NB4 (cell line): ENCODE measurements at regions not wholly inside any gene's neighbourhood (a gene's known extent, or its start where the extent isn't known, plus 50 kb on each side); places are given as distances from the start of the nearest gene placed in this dataset.
A peak's percentile ranks its signal among the peaks of the same experiment; 100 is the strongest.

ENCODE experiments used
- DNase-seq: peaks from one replicate; pipeline ENCODE4 v3.0.0; 2010; ENCODE audit warnings: low read depth
- H3K4me3 ChIP-seq: one replicate; pipeline ENCODE4 v1.5.1; 2011; ENCODE audit warnings: mild to moderate bottlenecking, low read depth, low read length, moderate library complexity
- MYC ChIP-seq: IDR thresholded peaks from 2 replicates; pipeline ENCODE4 v1.6.1; 2011; ENCODE audit warnings: low read depth, low read length
- POLR2A ChIP-seq: IDR thresholded peaks from 2 replicates; pipeline ENCODE4 v1.6.1; 2011; ENCODE audit warnings: mild to moderate bottlenecking; ENCODE audit not compliant: insufficient read length; ENCODE audit errors: extremely low read depth
- TF ChIP-seq, protein P1 (sequence below): IDR thresholded peaks from 2 replicates; pipeline ENCODE4 v1.6.1; 2011; ENCODE audit warnings: low read depth, low read length
- TF ChIP-seq, protein P2 (sequence below): IDR thresholded peaks from one replicate; pipeline ENCODE4 v1.5.1; 2012; ENCODE audit warnings: low read depth, low read length

DNA sequence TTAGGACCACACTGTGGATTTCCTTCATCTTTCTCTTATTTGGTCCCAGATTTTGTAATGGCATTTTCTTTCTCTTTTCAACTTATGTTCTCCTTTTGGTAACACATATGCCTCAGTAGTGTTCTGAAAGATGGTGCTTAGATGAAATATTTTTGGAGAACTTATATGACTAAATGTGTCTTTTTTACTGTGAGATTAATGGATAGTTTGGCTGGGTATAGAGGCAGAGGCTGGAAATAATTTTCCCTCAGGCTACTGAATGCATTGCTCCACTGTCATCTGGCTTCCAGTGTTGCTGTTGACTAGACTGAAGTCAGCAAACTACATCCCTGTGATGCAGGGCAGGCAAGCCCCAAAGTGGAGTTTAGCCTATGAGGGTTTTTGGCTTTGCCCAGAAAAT, 450.9 kb downstream of the DMAC1 start:
- H3K4me3 ChIP-seq: no peak overlapping the region
- TF ChIP-seq POLR2A (no peak), MYC (no peak)
- TF ChIP-seq, protein P1, sequence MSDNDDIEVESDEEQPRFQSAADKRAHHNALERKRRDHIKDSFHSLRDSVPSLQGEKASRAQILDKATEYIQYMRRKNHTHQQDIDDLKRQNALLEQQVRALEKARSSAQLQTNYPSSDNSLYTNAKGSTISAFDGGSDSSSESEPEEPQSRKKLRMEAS: no peak
- TF ChIP-seq, protein P2, sequence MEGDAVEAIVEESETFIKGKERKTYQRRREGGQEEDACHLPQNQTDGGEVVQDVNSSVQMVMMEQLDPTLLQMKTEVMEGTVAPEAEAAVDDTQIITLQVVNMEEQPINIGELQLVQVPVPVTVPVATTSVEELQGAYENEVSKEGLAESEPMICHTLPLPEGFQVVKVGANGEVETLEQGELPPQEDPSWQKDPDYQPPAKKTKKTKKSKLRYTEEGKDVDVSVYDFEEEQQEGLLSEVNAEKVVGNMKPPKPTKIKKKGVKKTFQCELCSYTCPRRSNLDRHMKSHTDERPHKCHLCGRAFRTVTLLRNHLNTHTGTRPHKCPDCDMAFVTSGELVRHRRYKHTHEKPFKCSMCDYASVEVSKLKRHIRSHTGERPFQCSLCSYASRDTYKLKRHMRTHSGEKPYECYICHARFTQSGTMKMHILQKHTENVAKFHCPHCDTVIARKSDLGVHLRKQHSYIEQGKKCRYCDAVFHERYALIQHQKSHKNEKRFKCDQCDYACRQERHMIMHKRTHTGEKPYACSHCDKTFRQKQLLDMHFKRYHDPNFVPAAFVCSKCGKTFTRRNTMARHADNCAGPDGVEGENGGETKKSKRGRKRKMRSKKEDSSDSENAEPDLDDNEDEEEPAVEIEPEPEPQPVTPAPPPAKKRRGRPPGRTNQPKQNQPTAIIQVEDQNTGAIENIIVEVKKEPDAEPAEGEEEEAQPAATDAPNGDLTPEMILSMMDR: no peak

DNA sequence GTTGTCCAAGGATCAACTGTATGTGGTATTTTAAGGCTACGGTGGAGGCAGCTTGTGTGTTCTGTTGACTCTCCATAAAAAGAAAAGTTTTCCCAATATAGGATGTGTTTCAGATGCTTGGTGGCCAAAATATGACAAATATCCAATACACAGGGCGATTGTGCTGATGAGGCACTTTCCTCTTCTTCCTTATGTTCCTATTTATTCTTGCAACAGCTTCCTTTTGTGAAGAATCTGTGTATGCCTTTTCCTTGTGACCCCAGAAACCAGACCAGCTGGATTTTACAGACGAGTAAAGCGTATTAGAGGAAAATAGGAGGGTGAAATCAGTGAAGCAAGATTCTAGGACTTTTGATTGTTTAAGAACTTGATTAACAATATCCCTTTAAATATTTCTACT, 452.0 kb downstream of the DMAC1 start:
- TF ChIP-seq MYC (no peak), POLR2A (no peak)
- TF ChIP-seq, protein P2: no peak
- TF ChIP-seq, protein P1: no peak
- H3K4me3 ChIP-seq: no peak overlapping the region
- DNase-seq: no peak

More for the DNA sequence above, 450.9 kb downstream of the DMAC1 start:
- DNase-seq: no peak

DNA sequence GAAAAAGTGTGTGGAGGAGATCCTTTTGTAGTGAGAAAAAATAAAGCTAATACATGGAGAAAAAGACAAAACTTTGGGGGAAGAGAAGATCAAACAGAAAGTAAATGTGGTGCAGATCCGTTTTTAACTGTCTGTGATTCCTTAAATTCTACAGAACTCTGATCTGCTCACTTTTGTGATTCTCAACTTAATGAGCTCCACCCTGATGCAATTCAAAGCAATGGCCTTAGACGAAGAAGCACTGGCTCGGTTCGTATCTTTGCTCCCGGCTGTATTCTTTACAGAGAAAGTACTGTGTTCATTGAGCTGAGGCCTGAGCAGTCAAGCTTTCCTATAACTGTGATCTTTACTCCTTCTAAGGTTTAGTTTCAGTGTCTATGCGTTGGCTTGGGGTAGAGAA, 453.4 kb downstream of the DMAC1 start:
- H3K4me3 ChIP-seq: no peak overlapping the region
- no peak for DNase-seq
- TF ChIP-seq, protein P1: no peak
- TF ChIP-seq, protein P2: no peak
- TF ChIP-seq MYC (no peak), POLR2A (no peak)

DNA sequence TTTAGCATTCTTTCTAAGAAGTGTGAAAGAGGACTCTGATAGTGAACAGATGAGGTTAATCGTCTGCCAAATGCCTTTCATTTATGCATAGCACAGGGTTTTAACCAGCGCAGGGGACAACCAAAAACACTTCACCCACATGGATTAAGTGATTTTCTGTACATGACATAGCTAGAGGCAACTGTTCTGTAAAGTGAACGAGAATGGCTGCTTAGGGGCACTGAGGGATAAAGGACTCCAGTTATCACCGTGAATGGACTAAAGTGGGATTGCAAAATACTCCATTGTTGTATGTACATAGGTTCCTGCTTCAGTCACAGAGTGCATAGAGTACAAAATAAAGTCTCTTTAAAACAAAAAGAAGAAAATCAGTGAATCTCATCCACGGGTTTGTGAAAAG, 456.8 kb downstream of the DMAC1 start:
- H3K4me3 ChIP-seq: no peak overlapping the region
- no peak for DNase-seq
- TF ChIP-seq MYC (no peak), POLR2A (no peak)
- TF ChIP-seq, protein P2: no peak
- TF ChIP-seq, protein P1: no peak

DNA sequence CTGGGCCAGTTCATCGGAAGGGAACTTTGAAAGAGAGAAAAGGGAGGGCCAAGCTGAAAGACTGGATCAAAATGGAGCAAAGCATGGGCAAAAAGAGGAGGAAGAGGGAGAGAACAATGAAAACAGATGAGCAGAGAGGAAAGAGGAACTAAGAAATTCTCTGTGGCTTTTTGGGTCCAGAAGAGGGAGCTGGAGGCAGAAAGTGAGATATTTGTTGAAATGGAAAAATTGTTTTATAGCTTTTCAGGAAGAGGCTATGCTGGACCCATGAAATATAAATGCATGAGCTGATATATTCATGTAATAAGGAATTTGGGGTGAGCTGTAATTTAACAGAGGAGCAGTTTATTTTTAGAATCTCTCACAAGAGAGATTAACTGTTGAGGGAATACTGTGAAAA, 457.3 kb downstream of the DMAC1 start:
- no peak overlapping the region for H3K4me3 ChIP-seq
- peak; percentile 51 for DNase-seq
- TF ChIP-seq MYC (no peak), POLR2A (no peak)
- TF ChIP-seq, protein P1: no peak
- TF ChIP-seq, protein P2: peak; percentile 33
